Thoracic aorta (tissue), 2 donors: ENCODE measurements at regions not wholly inside any gene's neighbourhood (a gene's known extent, or its start where the extent isn't known, plus 50 kb on each side); places are given as distances from the start of the nearest gene placed in this dataset.

ENCODE experiments used
- ATAC-seq: fragments of 150-250 bp; one replicate; pipeline ENCODE4 v1.8.0; 2017; ENCODE audit warnings: low read depth; ENCODE audit not compliant: insufficient number of reproducible peaks, low FRiP score
- DNase-seq: peaks from one replicate; pipeline ENCODE4 v3.0.0-alpha.2; 2020; ENCODE audit warnings: low spot score
- H3K27ac ChIP-seq, 2 donors: fragments of 200-600 bp; sonication (generic); 1 replicate in 1 of 2; 2 replicates in 1 of 2; pipeline ENCODE4 v1.5.1; 2016; ENCODE audit warnings: mild to moderate bottlenecking in 2 of 2, moderate library complexity in 2 of 2
- H3K27me3 ChIP-seq: fragments of 200-600 bp; sonication (generic); replicated peaks from 2 replicates; pipeline ENCODE4 v1.6.0; 2016; ENCODE audit warnings: mild to moderate bottlenecking; ENCODE audit not compliant: insufficient read depth
- H3K36me3 ChIP-seq: fragments of 200-600 bp; sonication (generic); one replicate; pipeline ENCODE4 v1.5.1; 2016
- H3K4me1 ChIP-seq, 2 donors: fragments of 200-600 bp; sonication (generic); 1 replicate in 1 of 2; 2 replicates in 1 of 2; pipeline versions ENCODE4 v1.5.1 to v1.6.0; 2016; ENCODE audit warnings: low read depth in 2 of 2, mild to moderate bottlenecking in 1 of 2; ENCODE audit not compliant: control insufficient read depth in 1 of 2
- H3K4me3 ChIP-seq: fragments of 200-600 bp; sonication (generic); 2 replicates; pipeline ENCODE4 v1.5.1; 2016; ENCODE audit warnings: mild to moderate bottlenecking
- H3K9me3 ChIP-seq: fragments of 200-600 bp; sonication (generic); 2 replicates; pipeline ENCODE4 v1.5.1; 2016
- CTCF ChIP-seq: fragments of 200-600 bp; sonication (generic); IDR thresholded peaks from one replicate; pipeline ENCODE4 v1.5.1; 2019; ENCODE audit warnings: antibody characterized with exemption

GRCh38 chr21:38177919-38178652 lies 78.7 kb upstream of the KCNJ15 start:
- H3K36me3 ChIP-seq, result no peaks in the 10 kb centered on the region
- no peak for TF ChIP-seq CTCF
- no peak overlapping the region for H3K4me3 ChIP-seq
- ATAC-seq, result no peak
- H3K4me1 ChIP-seq, result peaks cover 4 to 25% of the 10 kb centered on the region in 2 donors
- no peaks in the 10 kb centered on the region for H3K9me3 ChIP-seq
- DNase-seq, result no peak
- no peaks in the 10 kb centered on the region for H3K27me3 ChIP-seq
- no peak overlapping the region for H3K27ac ChIP-seq

GRCh38 chr21:38178653-38179470 lies 77.9 kb upstream of the KCNJ15 start:
- DNase-seq, result no peak
- peaks cover 4 to 21% of the 10 kb centered on the region in 2 donors for H3K4me1 ChIP-seq
- no peak overlapping the region for H3K27ac ChIP-seq
- no peaks in the 10 kb centered on the region for H3K27me3 ChIP-seq
- no peaks in the 10 kb centered on the region for H3K36me3 ChIP-seq
- H3K9me3 ChIP-seq, result no peaks in the 10 kb centered on the region
- TF ChIP-seq CTCF, result no peak
- ATAC-seq, result no peak
- H3K4me3 ChIP-seq, result no peak overlapping the region

GRCh38 chr21:38179511-38179910 lies 77.3 kb upstream of the KCNJ15 start:
- DNase-seq (no peak), ATAC-seq (no peak)
- Histone ChIP-seq H3K36me3 (no peaks in the 10 kb centered on the region), H3K27me3 (no peaks in the 10 kb centered on the region), H3K27ac (no peak overlapping the region), H3K9me3 (no peaks in the 10 kb centered on the region), H3K4me1 (peaks cover 4 to 15% of the 10 kb centered on the region in 2 donors), H3K4me3 (no peak overlapping the region)
- no peak for TF ChIP-seq CTCF

GRCh38 chr21:38181096-38181495 lies 75.7 kb upstream of the KCNJ15 start:
- Histone ChIP-seq H3K4me1 (no peaks in the 10 kb centered on the region), H3K27me3 (no peaks in the 10 kb centered on the region), H3K4me3 (no peak overlapping the region), H3K27ac (no peak overlapping the region), H3K36me3 (no peaks in the 10 kb centered on the region), H3K9me3 (no peaks in the 10 kb centered on the region)
- ATAC-seq (no peak), DNase-seq (no peak)
- TF ChIP-seq CTCF, result no peak

GRCh38 chr21:38182370-38182985 lies 74.3 kb upstream of the KCNJ15 start:
- Histone ChIP-seq H3K27me3 (no peaks in the 10 kb centered on the region), H3K36me3 (no peaks in the 10 kb centered on the region), H3K4me1 (no peaks in the 10 kb centered on the region), H3K9me3 (peaks cover 2% of the 10 kb centered on the region), H3K4me3 (no peak overlapping the region), H3K27ac (no peak overlapping the region)
- no peak for TF ChIP-seq CTCF
- DNase-seq (no peak), ATAC-seq (no peak)
